OCI-M1 (cell line): ENCODE measurements at regions not wholly inside any gene's neighbourhood (a gene's known extent, or its start where the extent isn't known, plus 50 kb on each side); places are given as distances from the start of the nearest gene placed in this dataset.

Experiments
- DNase-seq: peaks from one replicate; lab custom pipeline; 2025; lab: John Stamatoyannopoulos, UW

DNA sequence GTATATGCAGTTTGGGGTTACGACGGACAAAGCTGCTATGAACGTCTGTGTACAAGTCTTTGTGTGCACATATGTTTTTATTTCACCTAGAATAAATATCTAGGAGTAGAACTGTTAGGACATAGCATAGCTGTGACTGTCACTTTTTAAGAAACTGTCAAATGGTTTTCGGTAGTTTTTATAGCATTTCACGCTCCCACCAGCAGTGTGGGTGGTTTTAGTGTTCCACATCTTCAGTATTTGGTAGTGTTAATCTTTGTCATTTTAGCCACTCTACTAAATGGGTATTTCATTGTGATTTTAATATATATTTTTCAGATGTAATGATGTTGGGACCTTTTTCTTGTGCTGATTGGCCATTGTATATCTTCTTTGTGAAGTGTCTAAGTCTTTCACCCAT, 109.1 kb upstream of the BCAT1 start:
- no peak for DNase-seq

DNA sequence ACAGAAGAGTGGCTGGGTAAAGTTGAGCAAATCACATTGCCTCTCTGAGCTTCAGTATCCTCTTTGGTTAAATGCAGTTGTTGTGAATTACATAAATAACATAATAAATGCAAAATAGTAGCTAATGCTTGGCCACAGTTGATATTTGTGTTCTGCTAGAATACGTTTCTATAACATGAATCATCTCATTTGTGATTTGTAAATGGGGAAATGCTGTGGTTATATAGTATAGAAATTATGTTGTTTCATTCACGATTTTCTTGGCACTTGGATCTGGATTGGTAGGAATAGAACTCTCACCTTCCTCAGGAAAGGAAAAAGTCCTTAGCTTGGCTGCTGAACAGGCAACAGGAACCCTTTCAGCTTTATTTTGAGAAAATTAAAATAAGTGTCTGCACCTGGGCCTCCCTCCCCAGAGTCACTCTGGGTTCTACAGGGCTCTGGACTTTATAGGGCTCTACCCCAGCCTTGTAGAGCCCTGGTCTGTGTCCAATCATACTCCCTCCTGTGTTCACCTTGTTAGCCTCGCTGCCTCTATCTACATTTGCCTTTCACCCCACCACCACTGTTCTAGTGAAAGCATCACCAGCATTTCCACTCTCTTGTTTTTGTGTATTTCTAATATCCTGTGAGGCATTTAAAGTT, 107.7 kb upstream of the BCAT1 start:
- DNase-seq: no peak

DNA sequence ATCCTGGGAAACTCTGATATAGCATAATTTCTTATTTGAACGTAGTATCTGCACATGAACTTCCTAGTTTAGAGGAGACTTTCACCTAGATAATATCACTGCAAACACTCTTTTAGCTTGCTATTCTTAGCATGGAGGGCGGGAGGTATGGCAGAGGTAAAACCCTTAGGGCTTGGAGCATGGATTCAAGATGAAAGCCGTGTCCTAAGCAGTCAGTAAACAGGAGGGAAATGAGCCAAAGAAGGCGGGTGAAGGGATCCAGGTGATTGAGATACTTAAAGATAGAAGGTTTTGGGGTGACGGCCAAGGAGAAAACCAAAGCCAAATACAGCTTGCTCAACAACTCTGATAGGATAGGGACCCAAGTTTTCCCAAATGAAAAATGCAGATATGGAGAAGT, 107.1 kb upstream of the BCAT1 start:
- no peak for DNase-seq

DNA sequence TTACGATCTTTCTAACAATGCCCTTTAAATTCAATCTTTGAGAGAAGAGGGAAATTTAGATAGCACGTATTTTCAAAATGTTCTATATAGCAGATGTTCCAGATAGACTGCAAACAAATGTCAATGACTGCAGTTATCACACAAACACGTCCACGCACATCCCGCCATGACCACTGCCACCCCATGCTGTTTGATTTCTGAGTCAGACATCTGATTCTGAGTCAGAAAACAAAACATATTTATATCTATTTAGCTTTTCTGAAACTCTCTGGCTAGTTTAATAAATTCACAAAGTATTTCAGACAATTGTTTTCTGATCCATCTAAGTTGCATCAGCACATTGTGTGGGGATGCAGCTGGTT, 105.9 kb upstream of the BCAT1 start:
- peak; percentile 59 for DNase-seq

DNA sequence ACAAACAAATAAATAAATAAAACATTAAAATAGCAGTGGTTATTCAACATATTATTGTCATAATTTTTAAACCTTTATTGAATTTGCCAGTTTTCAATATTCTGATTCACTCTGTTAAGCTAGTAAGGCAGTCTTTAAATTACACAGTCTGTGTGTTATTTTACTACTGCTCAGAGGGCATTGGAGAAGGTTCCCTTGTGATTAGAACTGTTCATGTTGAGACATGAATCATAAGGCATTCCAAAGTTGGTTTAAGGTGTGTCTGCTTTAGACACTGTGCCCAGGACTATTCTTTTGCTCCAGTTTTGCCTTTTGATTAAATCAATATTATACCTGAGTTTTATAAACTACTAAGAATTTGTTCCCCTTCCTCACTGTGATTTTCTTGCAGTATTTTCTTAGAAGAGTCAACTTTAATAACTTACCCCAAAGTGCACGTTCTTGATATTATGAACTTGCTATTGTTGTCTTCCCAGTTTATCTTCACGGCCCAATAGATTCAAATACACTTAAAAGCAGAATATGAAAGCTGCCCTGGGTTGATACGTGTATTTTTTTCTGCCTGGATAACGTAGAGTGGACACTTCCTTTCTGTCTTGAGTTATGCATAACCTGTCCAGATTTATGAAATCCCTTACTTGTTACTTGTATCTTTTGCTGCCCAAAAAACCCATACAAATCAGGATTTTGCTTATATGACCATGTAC, 105.3 kb upstream of the BCAT1 start:
- DNase-seq: peak; percentile 60

DNA sequence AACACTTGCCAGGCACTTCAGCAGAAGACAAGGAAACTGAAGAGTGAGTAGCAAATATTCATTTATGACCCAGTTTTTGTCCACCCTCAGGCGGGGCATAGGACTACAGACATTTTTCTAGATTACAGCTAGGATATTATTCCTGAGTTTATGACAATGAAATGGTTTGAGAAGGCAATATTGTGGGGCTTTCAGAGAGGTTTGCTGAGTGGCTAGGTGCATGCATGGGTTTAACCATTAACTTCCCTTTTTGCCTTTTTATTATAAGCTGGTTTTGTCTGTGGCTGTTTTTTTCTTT, 104.0 kb upstream of the BCAT1 start:
- peak; percentile 86 for DNase-seq

DNA sequence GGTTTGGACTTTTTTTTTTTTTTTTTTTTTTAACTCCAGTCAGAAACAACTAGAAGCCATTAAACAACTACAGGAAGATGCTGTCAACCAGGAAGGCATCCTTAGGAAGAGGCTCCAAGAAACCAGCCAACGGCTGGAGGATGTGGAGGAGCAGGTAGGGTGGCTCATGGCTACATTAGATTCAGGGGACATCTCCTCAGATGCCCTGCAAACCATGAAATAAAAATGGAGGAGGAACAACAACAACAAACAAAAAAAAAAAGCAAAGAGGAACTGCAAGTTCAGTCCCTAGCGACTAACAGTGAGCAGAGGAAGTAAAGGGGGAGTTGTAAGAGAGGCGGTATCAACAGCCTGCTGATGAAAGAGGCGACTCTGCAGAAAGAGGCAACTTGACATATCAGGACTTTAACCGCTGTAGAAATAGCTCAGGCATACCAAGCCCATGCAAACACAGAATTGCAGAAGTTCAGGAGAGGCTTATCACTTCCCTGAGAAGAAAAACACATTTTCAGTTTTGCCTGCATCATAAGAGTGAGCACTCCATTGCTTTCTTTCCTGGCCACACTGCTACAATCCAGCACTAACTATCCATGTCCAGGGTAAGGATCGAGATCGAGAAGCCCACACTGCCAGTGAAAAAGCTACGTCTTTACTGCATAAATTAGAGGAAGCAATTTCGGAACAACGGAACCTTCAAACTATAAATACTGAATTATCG, 103.5 kb upstream of the BCAT1 start:
- peak; percentile 97 for DNase-seq

DNA sequence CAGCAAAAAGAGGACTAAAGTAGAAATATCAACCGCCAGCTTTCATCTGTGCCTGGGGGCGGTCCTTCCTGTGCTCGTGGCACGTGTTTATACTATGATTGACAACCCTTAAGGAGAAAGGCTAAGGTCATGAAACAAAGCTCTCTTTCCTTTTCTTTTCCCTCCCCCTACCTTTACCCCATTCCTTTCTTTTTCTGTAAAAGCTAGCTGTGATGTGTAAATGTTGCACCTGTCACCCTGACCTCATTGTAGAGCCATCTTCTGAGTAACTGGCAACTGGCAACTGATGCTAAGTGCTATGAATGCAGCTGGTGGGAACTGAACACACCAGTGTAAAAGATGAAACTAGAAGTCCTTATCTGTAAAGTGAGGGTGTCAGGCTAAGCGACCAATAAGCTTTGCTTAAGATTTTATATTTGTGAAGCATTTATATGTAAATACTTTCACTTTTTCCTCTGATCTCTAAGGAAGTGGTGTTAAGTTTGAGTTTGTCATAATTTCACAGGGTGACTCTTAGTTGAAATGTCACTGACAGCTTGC, 102.8 kb upstream of the BCAT1 start:
- DNase-seq: peak; percentile 88

DNA sequence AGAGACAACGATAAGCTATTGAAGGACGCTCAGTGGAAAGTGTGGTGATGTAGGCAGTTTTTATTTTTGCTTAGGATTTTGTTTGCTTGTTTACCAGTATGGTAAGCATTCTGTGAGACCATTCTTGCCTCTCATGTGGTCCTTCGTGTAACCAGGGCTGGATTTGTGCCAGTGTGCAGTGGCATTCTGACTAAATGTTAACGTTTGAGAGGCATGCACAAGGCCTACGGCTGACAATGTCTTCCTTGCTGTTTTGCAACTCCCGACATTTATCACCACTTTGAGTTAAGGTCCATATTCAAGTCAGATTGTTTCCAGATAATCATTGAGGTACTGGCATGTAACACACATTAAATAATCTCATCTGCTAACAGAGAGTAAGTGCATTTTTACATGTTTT, 102.3 kb upstream of the BCAT1 start:
- DNase-seq: no peak

DNA sequence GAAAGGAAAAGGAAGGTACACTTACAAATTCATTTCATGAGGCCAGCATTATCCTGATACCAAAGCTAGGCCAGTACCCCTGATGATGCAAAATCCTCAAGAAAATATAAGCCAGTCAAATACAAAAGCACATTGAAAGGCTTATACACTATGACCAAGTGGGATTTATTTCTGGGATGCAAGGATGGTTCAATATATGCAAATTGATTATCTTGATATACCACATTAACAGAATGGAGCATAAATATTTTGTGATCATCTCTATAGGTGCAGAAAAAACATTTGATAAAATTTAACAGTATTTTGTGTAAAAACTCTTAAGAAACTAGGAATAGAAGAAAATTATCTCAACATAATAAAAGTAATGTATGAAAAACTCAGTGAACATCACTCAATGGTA, 97.0 kb upstream of the BCAT1 start:
- DNase-seq: no peak

DNA sequence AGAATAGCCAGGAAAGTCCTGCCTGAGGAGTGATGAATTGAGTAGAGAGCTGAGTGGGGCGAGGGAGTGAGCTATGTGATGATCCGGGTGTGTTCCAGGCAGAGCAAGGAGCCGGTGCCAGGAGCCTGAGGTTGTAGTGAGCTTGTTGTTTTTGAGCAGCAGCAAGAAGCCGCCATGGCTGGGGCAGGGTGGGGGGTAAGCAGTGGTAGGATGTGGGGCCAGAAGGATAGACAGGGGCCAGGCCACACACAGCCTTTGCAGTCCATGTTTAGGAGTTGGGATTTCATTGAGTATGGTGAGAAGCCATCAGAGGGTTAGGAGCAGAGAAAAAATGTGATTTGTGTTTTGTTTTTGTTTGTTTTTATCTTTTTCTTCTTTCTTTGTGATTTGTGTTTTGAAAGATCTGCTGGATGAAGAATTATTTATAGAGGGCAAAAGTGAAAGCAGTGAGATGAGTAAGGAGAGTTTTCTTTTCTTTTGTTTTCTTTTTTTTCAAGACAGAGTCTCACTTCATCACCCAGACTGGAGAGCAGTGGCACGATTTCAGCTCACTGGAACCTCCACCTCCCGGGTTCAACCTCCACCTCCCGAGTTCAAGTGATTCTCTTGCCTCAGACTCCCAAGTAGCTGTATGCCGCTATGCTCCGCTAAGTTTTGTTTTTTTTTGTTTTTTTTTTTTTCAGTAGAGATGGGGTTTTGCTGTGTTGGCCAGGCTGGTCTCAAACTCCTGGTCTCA, 92.3 kb upstream of the BCAT1 start:
- peak; percentile 14 for DNase-seq

DNA sequence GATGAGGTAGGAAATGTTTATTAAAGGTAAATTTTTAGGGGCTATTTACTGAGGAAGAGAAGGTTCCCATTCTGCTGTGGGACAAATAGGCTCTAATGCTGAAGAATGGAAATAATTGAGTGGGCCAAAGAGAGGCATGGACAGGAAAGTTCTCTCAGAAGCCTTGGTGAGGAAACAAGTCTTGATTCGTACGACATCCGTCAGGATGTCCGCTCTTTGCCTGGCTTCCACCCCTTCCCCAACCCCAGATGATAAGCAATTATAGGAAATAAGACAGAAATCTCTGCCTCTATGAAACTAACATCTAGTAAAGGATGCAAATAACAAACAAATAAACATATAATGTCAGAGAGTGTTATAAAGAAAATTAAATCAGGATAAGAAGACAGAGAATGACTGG, 91.7 kb upstream of the BCAT1 start:
- no peak for DNase-seq

DNA sequence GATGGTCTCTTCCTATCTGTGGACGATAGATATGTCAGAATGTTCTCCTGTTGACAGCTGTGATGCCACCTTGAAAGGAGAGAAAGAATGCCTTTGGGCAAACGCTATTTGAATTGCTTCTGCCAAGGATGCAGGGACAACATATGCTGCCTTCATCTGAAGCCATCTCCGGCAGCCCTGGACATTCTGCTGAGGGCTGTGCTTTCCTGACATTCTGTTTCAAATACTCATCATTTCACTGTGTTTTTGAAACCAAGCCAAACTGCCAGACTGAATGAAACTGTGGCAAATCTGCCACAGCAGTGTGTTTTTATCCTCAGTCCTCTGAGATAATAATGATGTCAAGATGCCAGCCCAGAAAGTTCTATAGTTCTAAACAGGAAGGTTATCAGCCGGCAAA, 85.8 kb upstream of the BCAT1 start:
- peak; percentile 25 for DNase-seq

DNA sequence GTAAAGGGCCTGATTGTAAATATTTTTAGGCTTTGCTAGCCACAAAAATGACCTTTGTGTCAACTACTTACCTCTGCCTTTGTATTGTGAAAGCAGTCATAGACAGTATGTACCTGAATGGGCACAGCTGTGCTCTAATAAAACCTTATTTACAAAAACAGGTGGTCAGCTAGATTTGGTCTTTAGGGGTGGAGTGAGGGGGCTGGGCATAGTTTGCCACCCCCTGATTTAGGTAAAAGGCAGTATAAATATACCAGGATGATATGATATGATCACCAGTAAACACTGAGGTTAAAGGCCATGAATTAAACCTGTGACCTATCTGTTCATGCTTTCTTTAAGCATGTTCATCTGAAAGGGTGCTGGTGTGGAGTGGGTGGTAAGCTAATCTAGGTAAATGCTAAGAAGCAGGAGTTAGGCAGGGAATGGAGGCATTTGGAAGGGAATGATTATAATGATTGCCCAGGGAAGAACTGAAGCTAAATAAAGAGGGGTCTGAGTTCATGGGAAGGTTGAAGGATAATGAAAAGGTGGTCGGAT, 77.1 kb upstream of the BCAT1 start:
- DNase-seq: no peak

DNA sequence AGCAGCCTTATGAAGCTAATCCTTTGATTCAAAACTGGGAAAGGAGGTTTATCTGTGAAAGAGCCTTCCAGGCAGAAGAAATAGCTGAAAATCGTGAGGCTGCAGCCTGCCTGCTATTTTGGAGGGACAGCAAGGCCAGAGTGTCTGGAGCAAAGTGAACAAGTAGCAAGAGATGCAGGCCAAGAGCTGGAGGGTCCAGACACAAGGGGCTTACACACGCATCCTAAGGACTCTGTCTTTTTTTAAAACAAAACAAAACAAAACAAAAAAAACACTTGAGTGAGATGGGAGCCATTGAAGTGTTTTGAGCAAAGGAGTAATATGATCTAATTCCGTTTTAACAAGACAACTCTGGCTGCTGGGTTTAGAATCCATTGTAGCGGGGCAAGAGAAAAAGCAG, 76.4 kb upstream of the BCAT1 start:
- DNase-seq: no peak

DNA sequence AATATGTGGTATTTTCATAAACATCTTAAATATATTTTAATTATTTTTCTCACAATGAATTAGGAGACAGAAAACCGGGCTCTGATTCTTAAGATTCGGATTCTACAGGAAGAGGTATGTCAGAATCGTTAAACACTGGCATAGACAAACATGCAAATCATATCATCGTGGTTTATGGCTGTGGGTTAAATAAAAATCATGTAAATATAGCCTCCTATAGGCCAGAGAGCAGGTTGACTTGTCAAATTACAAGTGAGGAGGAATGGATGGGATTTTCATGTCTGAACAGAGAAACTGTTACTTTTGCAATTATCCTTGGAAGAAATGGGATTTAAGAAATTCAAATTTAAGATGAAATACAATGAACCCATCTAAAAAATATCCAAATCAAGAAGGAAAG, 74.9 kb upstream of the BCAT1 start:
- peak; percentile 17 for DNase-seq

DNA sequence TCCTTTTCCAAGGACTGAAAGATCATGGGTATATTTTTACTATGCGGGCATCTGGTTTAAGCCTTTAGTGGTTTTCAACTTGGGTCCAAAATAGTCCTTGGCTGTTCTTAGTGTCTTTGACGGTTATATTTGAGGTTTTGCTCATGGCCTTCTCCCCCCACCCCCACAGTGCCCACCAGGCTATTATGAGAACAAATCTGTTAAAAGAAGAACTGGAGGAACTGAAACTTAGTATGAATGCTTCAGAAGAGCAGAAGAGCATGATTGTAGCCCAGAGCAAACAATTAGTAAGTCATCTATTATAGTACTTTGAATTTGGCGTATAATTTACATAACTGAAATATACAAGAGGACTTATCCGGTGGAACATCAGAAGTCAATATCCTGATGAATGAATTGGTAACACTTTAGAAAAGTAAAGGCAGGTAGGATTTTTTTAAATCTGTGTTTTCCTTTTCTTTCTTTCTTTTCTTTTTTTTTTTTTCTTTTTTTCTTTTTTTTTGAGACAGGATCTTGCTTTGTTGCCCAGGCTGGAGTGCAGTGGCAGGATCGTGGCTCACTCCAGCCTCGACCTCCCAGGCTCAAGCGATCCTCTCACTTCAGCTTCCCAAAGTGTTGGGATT, 71.8 kb upstream of the BCAT1 start:
- DNase-seq: no peak

DNA sequence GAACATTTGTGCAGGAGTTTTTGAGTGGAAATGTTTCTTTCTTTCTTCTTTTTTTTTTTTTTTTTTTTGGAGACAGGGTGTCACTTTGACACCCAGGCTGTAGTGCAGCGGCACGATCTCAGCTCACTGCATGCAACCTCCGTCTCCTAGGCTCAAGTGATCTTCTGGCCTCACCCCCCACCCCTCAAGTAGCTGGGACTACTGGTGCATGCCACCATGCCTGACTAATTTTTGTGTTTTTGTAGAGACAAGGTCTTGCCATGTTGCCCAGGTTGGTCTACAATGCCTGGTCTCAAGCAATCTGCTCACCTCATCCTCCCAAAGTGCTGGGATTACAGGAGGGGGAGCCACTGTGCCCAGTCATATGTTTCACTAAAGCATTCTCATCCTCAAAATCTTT, 69.2 kb upstream of the BCAT1 start:
- DNase-seq: no peak

DNA sequence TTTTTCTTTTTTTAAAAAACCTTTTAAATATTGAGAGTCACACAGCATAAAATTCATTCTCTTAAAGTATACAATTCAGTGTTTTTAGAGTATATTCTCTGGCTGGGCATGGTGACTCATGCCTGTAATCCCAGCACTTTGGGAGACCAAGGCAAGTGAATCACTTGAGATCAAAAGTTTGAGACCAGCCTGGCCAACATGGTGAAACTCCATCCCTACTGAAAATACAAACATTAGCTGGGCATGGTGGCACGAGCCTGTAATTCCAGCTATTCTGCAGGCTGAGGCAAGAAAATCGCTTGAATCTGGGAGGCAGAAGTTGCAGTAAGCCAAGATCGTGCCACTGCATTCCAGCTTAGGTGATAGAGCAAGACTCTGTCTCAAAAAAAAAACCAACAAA, 68.4 kb upstream of the BCAT1 start:
- DNase-seq: no peak

DNA sequence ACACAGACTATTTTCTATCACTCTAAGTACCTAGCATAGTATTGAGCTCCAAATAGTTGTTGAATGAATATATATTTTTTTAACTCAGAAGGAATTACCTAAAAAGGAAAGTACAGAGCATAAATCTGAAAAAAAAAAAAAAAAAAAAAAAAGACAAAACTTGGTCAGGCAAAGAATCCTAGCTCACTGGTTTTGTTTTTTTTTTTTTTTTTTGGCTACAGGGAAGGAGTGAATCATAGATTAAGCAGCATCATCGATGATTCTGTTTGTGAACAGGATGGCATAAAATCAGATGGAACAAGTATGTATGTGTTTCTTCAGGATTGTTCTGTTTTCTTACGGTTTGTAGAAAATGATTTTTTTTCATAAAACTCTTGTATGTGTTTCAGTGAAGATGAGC, 66.1 kb upstream of the BCAT1 start:
- DNase-seq: no peak

DNA sequence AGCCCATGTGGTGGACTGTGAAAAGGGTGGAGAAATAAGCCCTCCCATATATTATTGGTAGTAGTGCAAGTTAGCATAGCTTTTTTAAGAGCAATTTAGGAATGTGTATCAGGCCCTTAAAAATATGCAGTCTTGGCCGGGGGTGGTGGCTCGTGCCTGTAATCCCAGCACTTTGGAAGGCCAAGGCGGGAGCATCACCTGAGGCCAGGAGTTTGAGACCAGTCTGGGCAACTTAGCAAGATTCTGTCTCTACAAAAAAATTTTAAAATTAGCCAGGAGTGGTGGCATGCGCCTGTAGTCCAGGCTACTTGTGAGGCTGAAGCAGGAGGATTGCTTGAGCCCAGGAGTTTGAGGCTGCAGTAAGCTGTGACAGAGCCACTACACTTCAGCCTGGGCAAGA, 64.2 kb upstream of the BCAT1 start:
- no peak for DNase-seq

DNA sequence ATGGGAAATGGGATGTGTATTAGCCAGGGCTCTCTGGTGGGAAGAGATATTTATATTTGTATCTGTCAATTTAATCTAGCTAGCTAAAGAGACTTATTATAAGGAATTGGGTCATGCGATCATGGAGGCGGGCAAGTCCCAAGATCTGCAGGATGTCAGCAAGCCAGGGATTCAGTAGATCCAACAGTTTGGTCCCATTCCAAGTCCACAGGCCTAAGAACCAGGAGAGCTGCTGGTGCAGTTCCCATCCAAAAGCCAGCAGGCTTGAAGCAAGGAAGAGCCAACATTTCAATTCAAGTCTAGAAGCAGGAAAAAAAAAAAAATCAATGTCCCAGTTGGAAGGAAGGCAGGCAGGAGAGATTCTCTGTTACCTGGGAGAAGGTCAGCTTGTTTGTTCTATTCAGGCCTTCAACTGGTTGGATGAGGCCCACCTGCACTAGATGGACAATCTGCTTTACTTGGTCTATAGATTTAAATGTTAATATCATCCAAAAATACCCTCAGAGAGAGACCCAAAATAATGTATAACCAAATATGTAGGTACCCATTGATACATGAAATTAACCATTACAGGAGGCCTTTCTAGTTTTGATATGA, 60.7 kb upstream of the BCAT1 start:
- no peak for DNase-seq
